HT-29 (cell line): ENCODE measurements at regions not wholly inside any gene's neighbourhood (a gene's known extent, or its start where the extent isn't known, plus 50 kb on each side); places are given as distances from the start of the nearest gene placed in this dataset.
A peak's percentile ranks its signal among the peaks of the same experiment; 100 is the strongest.

Experiments used
- DNase-seq: peaks from one replicate; pipeline ENCODE4 v3.0.0-alpha.2; 2015; ENCODE audit warnings: low spot score

- DNase-seq = peak; percentile 3
These were observed 136.1 kb downstream of the ASCL1 start for GRCh38 chr12:103093499-103094106.

DNA sequence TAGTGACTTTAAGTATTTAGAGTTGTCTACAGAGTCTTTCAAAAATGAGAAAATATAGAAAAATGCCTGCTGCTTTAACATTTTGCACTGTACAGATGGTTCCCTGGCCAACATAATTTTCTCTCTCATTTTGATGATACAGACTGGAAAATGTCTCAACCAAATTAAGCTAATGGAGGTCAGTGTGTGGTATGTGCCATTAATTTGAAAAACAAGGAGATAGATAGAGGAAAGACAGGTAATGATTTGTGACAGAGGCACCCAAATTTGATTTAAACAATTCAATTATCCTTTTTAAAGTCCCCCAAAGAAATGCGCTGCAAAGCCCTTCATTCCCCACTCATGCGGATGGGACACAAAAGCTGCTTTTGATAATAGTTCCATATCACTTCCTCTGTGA lies 140.0 kb downstream of the ASCL1 start:
- no peak for DNase-seq

- DNase-seq = no peak
These were observed 142.9 kb downstream of the ASCL1 start for GRCh38 chr12:103100257-103100831.

- no peak for DNase-seq
These were observed 144.8 kb downstream of the ASCL1 start for GRCh38 chr12:103102225-103102744.

GRCh38 chr12:103105971-103106597 lies 148.6 kb downstream of the ASCL1 start:
- DNase-seq = no peak

DNA sequence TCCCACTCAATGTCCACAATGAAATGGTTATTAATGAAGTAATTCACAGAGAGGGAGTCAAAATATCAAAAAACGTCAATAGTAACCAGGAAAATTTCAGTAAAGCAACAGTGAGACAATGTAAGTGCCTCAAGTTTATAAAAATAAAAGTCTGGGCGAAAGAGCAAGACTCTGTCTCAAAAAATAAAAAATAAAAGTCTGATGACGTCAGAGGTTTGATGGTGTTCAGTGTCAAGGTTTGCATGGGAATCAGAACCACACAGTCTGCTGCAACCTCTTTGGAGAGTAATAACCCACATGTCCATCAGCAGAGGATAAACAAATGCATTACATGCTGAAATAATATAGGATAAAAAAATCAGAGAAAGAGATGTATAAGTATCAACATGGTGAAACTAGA lies 152.4 kb downstream of the ASCL1 start:
- no peak for DNase-seq

DNA sequence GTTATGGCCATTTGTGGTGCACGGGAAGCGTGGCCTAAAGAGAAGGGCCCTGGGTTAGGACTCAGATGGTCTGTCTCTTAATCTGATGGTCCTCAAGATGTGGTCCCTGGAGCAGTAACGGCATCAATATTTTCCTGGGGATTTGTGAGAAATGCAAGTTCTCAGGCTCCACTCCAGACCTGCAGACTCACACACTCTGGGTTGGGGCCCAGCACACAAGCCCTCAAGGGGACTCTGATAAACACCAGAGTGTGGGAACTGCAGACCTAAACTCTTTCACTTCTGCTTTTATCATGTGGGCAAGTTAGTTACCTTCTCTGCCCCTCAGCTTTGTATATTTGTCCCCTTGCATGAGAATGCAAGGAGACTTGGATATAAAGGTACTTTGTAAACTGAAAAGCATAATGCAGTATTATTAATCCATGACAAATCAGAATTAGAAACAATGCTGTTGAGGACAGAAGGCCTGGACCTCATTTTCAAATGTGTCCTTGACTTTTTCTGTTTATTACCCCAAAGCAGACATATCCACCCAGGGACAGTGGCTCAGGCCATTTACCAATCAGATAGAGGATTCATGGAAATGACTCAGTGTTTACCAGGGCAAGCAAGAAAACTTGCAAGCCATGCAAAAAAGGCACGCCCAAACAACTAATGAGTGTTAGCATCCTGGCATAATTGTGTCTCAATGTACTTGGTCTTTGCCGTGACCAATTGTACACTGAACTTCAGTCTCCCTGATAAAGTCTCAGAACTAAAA lies 157.0 kb downstream of the ASCL1 start:
- DNase-seq = no peak

DNA sequence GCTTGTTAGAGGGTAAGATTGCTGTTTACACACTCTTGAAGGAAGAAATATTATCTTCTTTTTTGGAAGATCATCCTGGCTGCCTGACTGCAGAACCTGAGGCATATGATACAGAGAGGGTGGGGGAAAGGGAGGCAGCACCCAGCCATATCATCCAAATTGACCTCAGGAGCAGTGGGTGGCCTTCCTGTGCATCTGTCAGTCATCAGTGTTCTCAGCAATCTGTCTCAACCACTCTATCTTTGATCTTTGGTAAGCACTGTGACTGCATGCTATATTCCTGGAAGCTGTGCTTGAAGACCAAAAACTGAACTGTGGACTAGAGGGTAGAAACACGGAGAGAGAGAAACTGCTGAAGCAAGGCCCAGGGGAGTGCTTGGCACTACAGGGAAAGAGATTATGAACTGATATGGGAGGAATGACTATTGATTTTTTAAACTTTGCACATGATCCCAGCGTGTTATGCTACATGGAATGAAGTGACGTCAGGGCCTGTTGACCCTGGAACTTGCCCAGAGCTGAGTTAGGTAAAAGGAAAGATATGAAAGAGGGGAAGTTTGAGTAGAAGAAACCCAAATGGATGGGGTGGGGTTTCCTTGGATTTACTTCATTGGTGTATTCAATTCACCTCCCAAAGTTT lies 171.5 kb downstream of the ASCL1 start:
- DNase-seq = no peak

DNA sequence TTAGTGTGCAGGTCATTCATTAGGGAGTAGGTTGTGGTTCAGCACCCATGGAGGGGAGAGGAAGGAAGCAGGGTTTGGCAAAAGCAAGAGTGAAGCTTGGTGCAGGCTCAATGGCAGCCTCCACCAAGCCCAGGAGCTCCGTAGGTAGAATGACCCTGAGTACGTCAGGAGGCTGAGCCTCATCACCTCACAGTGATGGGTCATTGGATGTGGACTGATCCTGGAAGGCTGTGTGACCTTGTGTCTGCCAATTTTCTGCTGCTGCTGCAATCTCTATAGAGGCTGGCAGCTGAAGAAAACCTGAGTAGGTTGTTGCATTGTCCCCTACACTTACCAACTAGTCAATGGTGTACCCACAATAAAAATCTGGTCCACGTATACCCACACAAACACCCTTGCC lies 173.1 kb downstream of the ASCL1 start:
- no peak for DNase-seq

DNA sequence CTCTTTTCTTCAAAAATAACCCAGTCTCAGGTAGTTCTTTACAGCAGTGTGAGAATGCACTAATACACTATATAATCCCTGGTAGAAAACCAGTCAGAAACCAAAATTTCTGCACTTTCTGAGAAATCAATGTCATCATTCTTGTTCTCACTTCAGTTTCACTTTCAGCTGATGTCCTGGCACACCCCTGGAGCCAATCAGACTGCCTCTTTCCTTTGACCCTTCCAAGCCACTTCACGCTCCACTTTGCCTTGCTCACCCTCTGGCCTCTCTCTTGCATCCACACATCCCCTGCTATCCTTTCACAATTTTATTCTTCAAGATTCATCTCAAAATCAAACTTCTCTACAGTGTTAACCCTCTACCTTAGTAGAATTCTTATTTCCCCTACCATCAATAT lies 181.1 kb downstream of the ASCL1 start:
- DNase-seq = no peak

GRCh38 chr12:103139876-103140275 lies 182.4 kb downstream of the ASCL1 start:
- no peak for DNase-seq

- DNase-seq = no peak
These were observed 182.8 kb downstream of the ASCL1 start for GRCh38 chr12:103140286-103140685.

- no peak for DNase-seq
These were observed 186.8 kb downstream of the ASCL1 start for GRCh38 chr12:103144278-103144677.

DNA sequence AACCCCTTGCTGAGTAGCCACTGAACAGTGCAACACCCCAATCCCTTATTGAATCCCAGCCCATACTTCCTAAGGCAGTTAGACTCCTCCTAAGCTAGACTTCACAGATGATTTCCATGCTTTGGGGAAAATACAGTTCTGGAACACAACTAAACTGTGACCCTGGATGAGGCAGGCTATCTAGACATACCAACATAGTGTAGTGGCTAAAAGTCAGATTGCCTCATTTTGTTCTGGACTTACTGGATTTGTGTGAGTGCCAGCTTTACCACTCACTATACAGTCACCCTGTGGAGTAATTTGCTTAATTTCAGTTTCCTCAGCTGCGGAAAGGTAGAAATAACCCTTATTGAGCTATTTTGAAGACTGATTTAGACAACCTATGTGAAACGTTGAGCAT lies 203.1 kb downstream of the ASCL1 start:
- no peak for DNase-seq

- DNase-seq = no peak
These were observed 204.3 kb downstream of the ASCL1 start for GRCh38 chr12:103161582-103162362.

DNA sequence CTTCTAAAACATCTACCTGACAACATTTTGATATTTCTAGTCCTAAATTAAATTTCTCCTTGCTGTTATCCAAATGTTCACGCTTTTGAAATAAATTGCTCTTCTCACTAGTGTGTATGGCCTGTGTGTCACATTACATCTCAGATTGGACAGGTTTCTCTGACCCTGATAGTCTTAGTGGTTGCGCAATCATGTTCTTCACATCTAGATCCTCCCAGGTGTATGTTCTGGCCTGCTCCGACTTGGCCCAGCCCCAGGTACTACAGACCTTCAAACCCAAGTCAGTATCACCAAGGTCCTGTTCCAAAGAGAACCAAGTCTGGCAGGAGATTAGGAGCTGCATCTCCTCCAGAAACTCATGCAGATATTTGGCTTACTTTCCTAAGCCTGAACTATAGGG lies 209.5 kb downstream of the ASCL1 start:
- no peak for DNase-seq

GRCh38 chr12:103172447-103173112 lies 215.1 kb downstream of the ASCL1 start:
- no peak for DNase-seq

DNA sequence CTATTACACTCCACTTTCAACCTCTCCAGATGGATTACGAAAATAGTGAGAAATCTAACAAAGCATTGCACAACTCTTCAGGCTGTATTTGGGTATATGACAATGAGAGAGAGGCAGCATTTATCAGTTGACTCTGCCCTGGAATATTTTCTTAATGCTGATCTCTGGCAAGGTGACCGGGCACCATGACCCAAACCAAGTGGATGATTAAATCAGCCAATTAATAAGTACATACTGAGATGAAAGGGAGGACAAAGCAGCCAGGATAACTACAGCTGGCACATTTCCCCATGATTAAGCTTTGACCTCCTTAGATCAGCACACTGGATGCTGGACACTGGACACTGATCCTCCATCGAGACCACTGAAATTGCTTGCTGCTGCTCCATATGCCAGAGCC lies 218.2 kb downstream of the ASCL1 start:
- DNase-seq = no peak

DNA sequence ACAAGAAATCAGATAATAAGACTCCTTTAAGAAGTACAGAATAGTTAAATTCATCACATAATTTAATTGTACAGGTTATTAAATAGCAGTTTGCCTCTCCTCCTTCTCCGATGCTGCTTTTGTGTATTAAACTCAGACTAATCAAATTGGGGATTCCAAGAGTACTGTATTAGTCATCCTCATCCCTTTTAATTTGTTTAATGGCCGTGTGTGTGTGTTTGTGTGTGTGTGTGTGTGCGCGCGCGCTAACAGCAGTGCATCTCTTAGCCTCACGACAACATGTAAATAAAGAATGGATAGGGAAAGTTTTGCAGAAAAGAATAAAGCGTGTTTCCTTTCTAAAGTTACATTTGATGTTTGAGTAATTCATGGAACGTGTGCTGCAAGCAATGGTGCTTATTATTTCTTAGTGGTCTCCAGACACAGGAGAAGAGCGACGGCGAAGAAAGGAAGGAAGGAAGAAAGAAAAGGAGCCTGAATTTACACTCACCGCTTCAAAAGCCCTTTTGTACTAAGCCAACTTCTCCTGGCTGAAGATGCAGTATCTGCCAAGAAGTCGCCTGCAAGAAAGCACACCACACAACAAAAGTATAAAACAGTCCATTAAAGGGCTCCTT lies 220.3 kb downstream of the ASCL1 start:
- no peak for DNase-seq
